H1 (cell line): ENCODE measurements at regions not wholly inside any gene's neighbourhood (a gene's known extent, or its start where the extent isn't known, plus 50 kb on each side); places are given as distances from the start of the nearest gene placed in this dataset.

Experiments used
- CTCF ChIA-PET: fragments of 300-600 bp; sonication (Branson Sonifier 250); formaldehyde crosslinking; loops from one replicate; lab custom pipeline; 2021; ENCODE audit not compliant: partially characterized antibody; lab: Charles Lee
- POLR2A ChIA-PET: fragments of 300-600 bp; sonication (Branson Sonifier 250); formaldehyde crosslinking; loops from one replicate; lab custom pipeline; 2021; ENCODE audit warnings: inconsistent platforms; ENCODE audit not compliant: partially characterized antibody; lab: Charles Lee
- DNase-seq, 2 experiments: peaks; one replicate each; pipeline versions ENCODE4 v3.0.0 to v3.0.0-alpha.2; 2010 to 2022; ENCODE audit warnings: low spot score in 2 of 2, low read depth in 1 of 2, mixed read lengths in 1 of 2
- FAIRE-seq: peaks from 2 replicates; lab custom pipeline; 2011; peaks lifted over from hg19 to GRCh38; lab: Jason Lieb, UNC
- H2AFZ ChIP-seq: 2 replicates; pipeline ENCODE4 v1.8.1; 2012; ENCODE audit warnings: low read length, inconsistent platforms
- H2AK5ac ChIP-seq: 2 replicates; pipeline ENCODE4 v1.6.1; 2013; ENCODE audit warnings: low read depth, low read length
- H2BK120ac ChIP-seq: replicated peaks from 2 replicates; pipeline ENCODE3; 2013; ENCODE audit warnings: low read depth, low read length, inconsistent platforms
- H2BK12ac ChIP-seq: 2 replicates; pipeline ENCODE4 v1.6.1; 2013; ENCODE audit warnings: low read depth, low read length
- H2BK15ac ChIP-seq: 2 replicates; pipeline ENCODE4 v1.6.1; 2013; ENCODE audit warnings: low read length
- H2BK20ac ChIP-seq: 2 replicates; pipeline ENCODE4 v1.6.1; 2013; ENCODE audit warnings: low read length
- H2BK5ac ChIP-seq: 2 replicates; pipeline ENCODE4 v1.6.1; 2013; ENCODE audit warnings: low read depth, low read length
- H3K14ac ChIP-seq: 2 replicates; pipeline ENCODE4 v1.6.1; 2013; ENCODE audit warnings: inconsistent platforms; ENCODE audit not compliant: insufficient read length
- H3K18ac ChIP-seq: 2 replicates; pipeline ENCODE4 v1.6.1; 2013; ENCODE audit warnings: low read length; ENCODE audit errors: extremely low read depth
- H3K23ac ChIP-seq: 2 replicates; pipeline ENCODE4 v1.6.1; 2013; ENCODE audit warnings: inconsistent platforms; ENCODE audit not compliant: insufficient read length
- H3K23me2 ChIP-seq: 2 replicates; pipeline ENCODE4 v1.6.1; 2013; ENCODE audit warnings: low read depth, low read length
- H3K27ac ChIP-seq: 2 replicates; pipeline ENCODE4 v1.6.1; 2011; ENCODE audit warnings: low read depth, low read length, inconsistent platforms
- H3K27me3 ChIP-seq, 4 experiments: replicated peaks in 1 of 4; 1 replicate in 1 of 4; 2 replicates in 3 of 4; pipeline versions ENCODE4 v1.6.1 to v1.8.1; 2011 to 2013; ENCODE audit warnings: low read length in 3 of 4, mild to moderate bottlenecking in 3 of 4, inconsistent platforms in 2 of 4, mixed read lengths in 2 of 4, moderate library complexity in 1 of 4; ENCODE audit not compliant: control insufficient read depth in 3 of 4, insufficient read depth in 3 of 4; ENCODE audit errors: extremely low read depth in 1 of 4
- H3K36me3 ChIP-seq, 4 experiments: 2 replicates each; pipeline versions ENCODE4 v1.6.1 to v1.8.1; 2011 to 2013; ENCODE audit warnings: mild to moderate bottlenecking in 4 of 4, low read length in 3 of 4, moderate library complexity in 2 of 4, control low read depth in 1 of 4, inconsistent platforms in 1 of 4; ENCODE audit not compliant: insufficient read depth in 4 of 4, control insufficient read depth in 2 of 4
- H3K4ac ChIP-seq: replicated peaks from 2 replicates; pipeline ENCODE3; 2013; ENCODE audit warnings: low read length, low read depth, mixed read lengths, inconsistent platforms; ENCODE audit not compliant: insufficient read length
- H3K4me1 ChIP-seq, 4 experiments: replicated peaks in 1 of 4; 1 replicate in 1 of 4; 2 replicates in 3 of 4; pipeline versions ENCODE4 v1.6.1 to v1.8.1; 2011 to 2013; ENCODE audit warnings: low read length in 3 of 4, inconsistent platforms in 2 of 4, mixed read lengths in 1 of 4; ENCODE audit not compliant: insufficient read depth in 4 of 4, control insufficient read depth in 3 of 4
- H3K4me2 ChIP-seq, 2 experiments: 2 replicates each; pipeline versions ENCODE4 v1.6.1 to v1.8.1; 2011 to 2013; ENCODE audit warnings: low read depth in 2 of 2, low read length in 2 of 2, control low read depth in 1 of 2, inconsistent platforms in 1 of 2, mild to moderate bottlenecking in 1 of 2; ENCODE audit not compliant: insufficient read depth in 1 of 2
- H3K4me3 ChIP-seq, 4 experiments: fragments of 200-600, 300-600 bp in 1 of 4; sonication (generic), shearing (Covaris generic), sonication (Bioruptor Twin) in 1 of 4; 2 replicates each; pipeline versions ENCODE4 v1.5.1 to v1.8.1; 2011 to 2016; ENCODE audit warnings: low read length in 4 of 4, low read depth in 3 of 4, control low read depth in 2 of 4, inconsistent platforms in 2 of 4, mild to moderate bottlenecking in 2 of 4, mixed read lengths in 1 of 4, moderate library complexity in 1 of 4; ENCODE audit not compliant: insufficient read depth in 2 of 4; ENCODE audit errors: extremely low read depth in 1 of 4
- H3K56ac ChIP-seq: replicated peaks from 2 replicates; pipeline ENCODE3; 2013; ENCODE audit warnings: low read depth, mild to moderate bottlenecking, mixed read lengths, low read length, inconsistent platforms; ENCODE audit not compliant: insufficient read length
- H3K79me1 ChIP-seq: 2 replicates; pipeline ENCODE4 v1.6.1; 2013; ENCODE audit warnings: low read depth, low read length, control low read depth
- H3K79me2 ChIP-seq, 2 experiments: 2 replicates each; pipeline versions ENCODE4 v1.6.1 to v1.8.1; 2012 to 2013; ENCODE audit warnings: low read length in 2 of 2, mild to moderate bottlenecking in 2 of 2, inconsistent platforms in 1 of 2; ENCODE audit not compliant: insufficient read depth in 2 of 2, control insufficient read depth in 1 of 2
- H3K9ac ChIP-seq, 4 experiments: replicated peaks in 1 of 4; 1 replicate in 1 of 4; 2 replicates in 3 of 4; pipeline versions ENCODE4 v1.6.1 to v1.8.1; 2011 to 2013; ENCODE audit warnings: low read depth in 3 of 4, low read length in 3 of 4, control low read depth in 2 of 4, mild to moderate bottlenecking in 2 of 4, moderate library complexity in 2 of 4, inconsistent platforms in 1 of 4; ENCODE audit errors: extremely low read depth in 1 of 4
- H3K9me3 ChIP-seq, 2 experiments: 2 replicates each; pipeline versions ENCODE4 v1.6.1 to v1.8.1; 2012 to 2013; ENCODE audit warnings: mild to moderate bottlenecking in 2 of 2, moderate library complexity in 2 of 2, control low read depth in 1 of 2, inconsistent platforms in 1 of 2, low read depth in 1 of 2, low read length in 1 of 2, mixed read lengths in 1 of 2; ENCODE audit not compliant: insufficient read depth in 2 of 2
- H4K20me1 ChIP-seq, 2 experiments: replicated peaks in 1 of 2; 2 replicates each; pipeline versions ENCODE3 to v1.8.1; 2011 to 2013; ENCODE audit warnings: inconsistent platforms in 2 of 2, low read length in 2 of 2, mild to moderate bottlenecking in 1 of 2; ENCODE audit not compliant: insufficient read depth in 2 of 2, control insufficient read depth in 1 of 2
- H4K5ac ChIP-seq: 2 replicates; pipeline ENCODE4 v1.6.1; 2013; ENCODE audit warnings: low read length, low read depth, mixed read lengths, inconsistent platforms; ENCODE audit not compliant: insufficient read length
- H4K8ac ChIP-seq: 2 replicates; pipeline ENCODE4 v1.8.0; 2013; ENCODE audit warnings: mild to moderate bottlenecking, moderate library complexity, low read length, inconsistent platforms; ENCODE audit not compliant: insufficient read depth; ENCODE audit errors: extremely low read depth
- H4K91ac ChIP-seq: replicated peaks from 2 replicates; pipeline ENCODE3; 2013; ENCODE audit warnings: low read length, mixed read lengths, inconsistent platforms; ENCODE audit not compliant: insufficient read length
- ASH2L ChIP-seq: fragments of 200-600, 300-600 bp; sonication (generic); IDR thresholded peaks from one replicate; pipeline ENCODE4 v1.7.1; 2017; ENCODE audit warnings: low read length
- CBX5 ChIP-seq: fragments of 300-800, 300-1000 bp; sonication (generic); IDR thresholded peaks from 2 replicates; pipeline ENCODE4 v1.7.1; 2016; ENCODE audit warnings: antibody characterized with exemption, low read length, low read depth
- CHD2 ChIP-seq: IDR thresholded peaks from 2 replicates; pipeline ENCODE4 v1.6.1; 2012; ENCODE audit warnings: low read length, improper control_type of control experiment
- EP300 ChIP-seq, 2 experiments: IDR thresholded peaks; 1 replicate in 1 of 2; 2 replicates in 1 of 2; pipeline ENCODE4 v1.6.1; 2011 to 2012; ENCODE audit warnings: low read depth in 2 of 2, low read length in 2 of 2, mild to moderate bottlenecking in 2 of 2, borderline replicate concordance in 1 of 2, inconsistent platforms in 1 of 2, moderate library complexity in 1 of 2
- EZH2 ChIP-seq: fragments of 200-600 bp; sonication (generic); IDR thresholded peaks from 2 replicates; pipeline ENCODE4 v1.7.1; 2012; ENCODE audit warnings: low read depth, mild to moderate bottlenecking, moderate library complexity, low read length, inconsistent platforms; ENCODE audit not compliant: severe bottlenecking
- PHF8 ChIP-seq: fragments of 200-600 bp; sonication (generic); conservative IDR thresholded peaks from 2 replicates; pipeline ENCODE4 v1.7.1; 2012; ENCODE audit warnings: low read depth, mild to moderate bottlenecking, inconsistent platforms, low read length, moderate library complexity
- RXRA ChIP-seq: IDR thresholded peaks from 2 replicates; pipeline ENCODE4 v1.6.1; 2011; ENCODE audit warnings: low read depth, mild to moderate bottlenecking, low read length, moderate library complexity; ENCODE audit not compliant: insufficient read depth
- SUZ12 ChIP-seq: fragments of 200-600 bp; sonication (generic); IDR thresholded peaks from 2 replicates; pipeline ENCODE4 v1.6.1; 2012; ENCODE audit warnings: mild to moderate bottlenecking, inconsistent platforms, low read length, moderate library complexity, mixed read lengths
- TBP ChIP-seq: IDR thresholded peaks from 2 replicates; pipeline ENCODE4 v1.6.1; 2011; ENCODE audit warnings: low read depth, low read length, improper control_type of control experiment
- YY1 ChIP-seq: IDR thresholded peaks from 2 replicates; pipeline ENCODE4 v1.6.1; 2011; ENCODE audit warnings: low read depth, mild to moderate bottlenecking, low read length
- ZNF274 ChIP-seq: IDR thresholded peaks from 2 replicates; pipeline ENCODE4 v1.7.0; 2012; ENCODE audit warnings: low read length, borderline replicate concordance; ENCODE audit errors: extremely low read depth
- WGBS, 2 experiments: shearing (Covaris generic) in 1 of 2; methylation state at CpG; one replicate each; pipeline versions ENCODE4 v1.1.6 to v1.1.7; 2013 to 2015; ENCODE audit warnings: low lambda C conversion rate in 2 of 2, mixed read lengths in 2 of 2, inconsistent platforms in 1 of 2, low coverage in 1 of 2, missing lambda C conversion rate in 1 of 2; ENCODE audit not compliant: insufficient replicate concordance in 2 of 2, insufficient coverage in 1 of 2, insufficient read length in 1 of 2; ENCODE audit errors: extremely low coverage in 1 of 2, missing lambda C conversion rate in 1 of 2; 5-methylcytosine and 5-hydroxymethylcytosine counted together
- TF ChIP-seq, protein P1 (sequence below): IDR thresholded peaks from 2 replicates; pipeline ENCODE4 v1.6.1; 2011; ENCODE audit warnings: low read length, improper control_type of control experiment

DNA sequence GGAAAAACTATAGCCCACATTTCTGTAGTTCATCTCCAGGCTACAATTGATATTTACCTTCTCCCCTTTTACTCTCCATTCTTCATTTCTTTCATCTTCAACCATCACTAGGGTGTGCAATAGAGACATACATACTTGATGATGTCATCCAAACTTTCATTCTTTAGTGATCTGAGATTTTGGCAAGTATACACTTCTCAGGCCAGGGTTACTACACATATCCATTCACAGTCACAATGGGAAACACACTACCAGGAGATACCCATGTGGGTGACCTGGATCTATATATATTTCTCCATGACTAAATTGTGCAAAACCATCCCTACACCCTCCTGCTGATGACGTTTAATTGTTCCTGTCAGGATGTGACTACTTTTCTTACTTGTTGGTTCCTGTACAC is 769.5 kb upstream of the DPPA4 start:
- no peak overlapping the region for H3K56ac ChIP-seq
- H4K91ac ChIP-seq: no peak overlapping the region
- H3K23me2 ChIP-seq: no peaks in the 10 kb centered on the region
- H3K79me1 ChIP-seq: no peaks in the 10 kb centered on the region
- no peak overlapping the region for H3K23ac ChIP-seq
- no peak overlapping the region for H3K4ac ChIP-seq
- no peak overlapping the region for H3K27ac ChIP-seq
- ChIA-PET POLR2A (no interaction called here), CTCF (no interaction called here)
- no peak overlapping the region for H3K4me3 ChIP-seq
- no peak overlapping the region for H4K8ac ChIP-seq
- H3K18ac ChIP-seq: no peak overlapping the region
- H3K9me3 ChIP-seq: no peaks in the 10 kb centered on the region
- WGBS, 2 experiments: 81% methylated on average over 1 of the region's 1 CpG; no CpG with 5 or more reads in 1 of the 2 experiments
- no peaks in the 10 kb centered on the region for H3K4me1 ChIP-seq
- H2BK12ac ChIP-seq: no peak overlapping the region
- H3K9ac ChIP-seq: no peak overlapping the region
- no peak overlapping the region for H2BK120ac ChIP-seq
- no peaks in the 10 kb centered on the region for H4K20me1 ChIP-seq
- peaks cover 0 to 1% (median 0%) of the 10 kb centered on the region in 4 experiments; a peak in 1 of 7 replicates for H3K27me3 ChIP-seq
- FAIRE-seq (no peak), DNase-seq (no peak)
- H2BK15ac ChIP-seq: no peak overlapping the region
- H2AK5ac ChIP-seq: no peak overlapping the region
- no peak overlapping the region for H4K5ac ChIP-seq
- H3K14ac ChIP-seq: no peak overlapping the region
- no peak overlapping the region for H2AFZ ChIP-seq
- no peaks in the 10 kb centered on the region for H3K79me2 ChIP-seq
- H2BK20ac ChIP-seq: no peak overlapping the region
- no peak overlapping the region for H3K4me2 ChIP-seq
- H3K36me3 ChIP-seq: no peaks in the 10 kb centered on the region
- H2BK5ac ChIP-seq: no peak overlapping the region
- no peak for TF ChIP-seq EP300 (IDR thresholded peaks at IDR 0.05; ENCODE audit: borderline replicate concordance in 1 of 2, low read depth in 2 of 2, low read length in 2 of 2)
- TF ChIP-seq ASH2L: no peak
- no peak for TF ChIP-seq YY1
- no peak for TF ChIP-seq PHF8
- no peak for TF ChIP-seq TBP
- TF ChIP-seq, protein P1, sequence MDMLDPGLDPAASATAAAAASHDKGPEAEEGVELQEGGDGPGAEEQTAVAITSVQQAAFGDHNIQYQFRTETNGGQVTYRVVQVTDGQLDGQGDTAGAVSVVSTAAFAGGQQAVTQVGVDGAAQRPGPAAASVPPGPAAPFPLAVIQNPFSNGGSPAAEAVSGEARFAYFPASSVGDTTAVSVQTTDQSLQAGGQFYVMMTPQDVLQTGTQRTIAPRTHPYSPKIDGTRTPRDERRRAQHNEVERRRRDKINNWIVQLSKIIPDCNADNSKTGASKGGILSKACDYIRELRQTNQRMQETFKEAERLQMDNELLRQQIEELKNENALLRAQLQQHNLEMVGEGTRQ: no peak
- no peak for TF ChIP-seq CHD2
- no peak for TF ChIP-seq SUZ12
- no peak for TF ChIP-seq RXRA
- no peak for TF ChIP-seq CBX5
- TF ChIP-seq ZNF274: no peak
- no peak for TF ChIP-seq EZH2
